ENCODE measurements at regions not wholly inside any gene's neighbourhood (a gene's known extent, or its start where the extent isn't known, plus 50 kb on each side); places are given as distances from the start of the nearest gene placed in this dataset.

DNA sequence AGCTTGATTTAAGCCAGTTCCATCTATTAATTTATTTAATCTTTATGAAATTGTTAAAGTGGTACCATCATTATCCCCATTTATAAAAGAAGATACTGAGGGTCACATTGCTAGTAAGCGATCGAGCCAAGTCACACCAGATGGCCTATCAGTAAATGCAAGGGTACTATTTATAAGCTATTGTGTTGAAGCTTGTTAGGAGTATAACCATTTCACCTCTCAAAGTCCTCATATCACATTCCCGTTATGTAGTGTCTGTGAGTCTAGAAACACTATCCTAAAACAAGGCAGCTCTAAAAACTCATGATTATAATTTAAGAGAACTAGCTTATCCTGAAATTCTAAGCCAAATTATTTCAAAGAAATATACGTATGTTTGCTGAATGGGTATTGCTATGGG, 1161.8 kb downstream of the EFNA5 start:
- TF ChIP-seq CTCF (conservative IDR thresholded peaks at IDR 0.05) = no peak
- no peak for TF ChIP-seq ZFX (IDR thresholded peaks at IDR 0.05)
- H3K27ac ChIP-seq = no peak overlapping the region

DNA sequence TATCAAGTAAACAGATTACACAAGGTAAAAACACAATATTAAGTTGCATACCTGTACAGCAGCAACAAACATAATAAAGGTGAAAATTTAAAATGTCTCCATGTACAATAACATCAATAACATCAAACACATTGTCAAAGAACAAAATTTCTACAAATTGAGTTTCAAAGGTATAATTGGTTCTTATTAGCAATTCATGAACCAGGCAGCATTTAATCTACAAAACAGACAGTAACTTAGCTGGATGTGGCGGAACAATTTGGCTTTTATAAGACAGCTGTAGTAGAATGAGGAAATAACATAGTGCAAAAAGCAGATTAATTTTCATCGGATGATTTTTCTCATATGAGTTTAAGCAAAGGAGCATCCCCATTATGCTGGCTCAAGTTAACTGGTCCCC, 1176.8 kb downstream of the EFNA5 start:
- TF ChIP-seq ZFX (IDR thresholded peaks at IDR 0.05) = no peak
- TF ChIP-seq CTCF (conservative IDR thresholded peaks at IDR 0.05) = no peak

GRCh38 chr5:106489004-106489403, 1181.7 kb downstream of the EFNA5 start:
- H3K27ac ChIP-seq = no peak overlapping the region
- no peak for TF ChIP-seq CTCF (conservative IDR thresholded peaks at IDR 0.05)
- no peak for TF ChIP-seq ZFX (IDR thresholded peaks at IDR 0.05)

More for the DNA sequence above, 1176.8 kb downstream of the EFNA5 start:
- no peak overlapping the region for H3K27ac ChIP-seq

DNA sequence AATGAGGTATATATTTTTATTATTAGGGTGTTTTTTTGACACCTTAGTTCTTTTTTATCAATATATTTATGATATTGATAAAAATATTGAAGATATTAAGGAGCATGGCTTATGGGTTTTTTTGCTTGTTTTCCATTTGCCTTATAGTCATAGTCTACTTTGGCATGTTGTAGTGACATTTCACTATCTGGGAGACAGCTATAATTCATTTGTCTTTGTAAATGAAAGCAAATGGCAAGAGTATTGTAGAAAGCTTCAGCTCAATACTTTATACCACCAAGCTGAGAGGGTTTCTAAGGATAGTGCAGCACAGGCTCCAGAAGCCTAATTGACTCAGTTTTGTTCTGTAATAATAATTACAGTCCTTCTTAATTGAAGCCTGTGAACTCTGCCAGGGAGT, 1182.3 kb downstream of the EFNA5 start:
- no peak overlapping the region for H3K27ac ChIP-seq
- no peak for TF ChIP-seq CTCF (conservative IDR thresholded peaks at IDR 0.05)
- TF ChIP-seq ZFX (IDR thresholded peaks at IDR 0.05) = no peak

DNA sequence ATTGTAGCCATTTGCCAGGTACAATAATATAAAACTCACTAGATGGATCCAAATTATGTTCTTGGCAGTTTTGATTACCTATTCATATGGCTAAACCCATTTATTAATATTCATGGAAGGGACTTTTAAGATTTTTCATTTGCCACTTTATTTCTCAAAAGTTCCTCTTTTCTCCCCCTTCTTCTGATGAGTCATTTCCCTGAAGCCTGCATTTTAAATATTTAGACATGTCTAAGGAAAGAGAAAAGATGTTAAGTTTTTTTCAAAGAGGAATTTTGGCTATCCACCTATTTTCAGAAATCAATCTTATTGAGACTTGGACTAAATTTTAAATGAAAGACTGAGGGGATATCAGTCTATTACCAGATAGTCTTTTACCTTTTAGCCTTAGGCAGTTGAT, 1189.4 kb downstream of the EFNA5 start:
- H3K27ac ChIP-seq = no peak overlapping the region
- no peak for TF ChIP-seq CTCF (conservative IDR thresholded peaks at IDR 0.05)
- TF ChIP-seq ZFX (IDR thresholded peaks at IDR 0.05) = no peak

- no peak overlapping the region for H3K27ac ChIP-seq
- TF ChIP-seq CTCF (conservative IDR thresholded peaks at IDR 0.05) (no peak), ZFX (IDR thresholded peaks at IDR 0.05) (no peak)
Measured at GRCh38 chr5:106476630-106477029, 1194.1 kb downstream of the EFNA5 start.

DNA sequence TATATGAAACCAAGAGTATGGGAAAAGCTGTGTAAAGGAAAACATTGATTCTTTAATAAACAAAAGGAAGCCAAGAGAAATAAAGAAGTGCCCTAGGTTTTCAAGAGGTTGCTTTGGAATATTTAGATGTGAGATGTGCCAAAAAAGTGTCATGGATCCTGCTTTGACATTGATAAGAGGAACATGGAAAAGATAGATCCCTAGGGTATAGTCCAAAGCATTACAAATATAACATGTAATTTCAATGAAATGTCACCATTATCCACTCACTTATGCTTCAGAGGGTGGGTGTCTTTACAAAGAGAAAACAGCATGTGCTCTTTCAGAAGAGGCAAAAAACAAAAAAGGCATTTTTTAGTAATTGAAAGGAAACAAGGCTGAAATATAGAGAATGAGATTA, 1196.7 kb downstream of the EFNA5 start:
- H3K27ac ChIP-seq = no peak overlapping the region
- TF ChIP-seq ZFX (IDR thresholded peaks at IDR 0.05) (no peak), CTCF (conservative IDR thresholded peaks at IDR 0.05) (no peak)
